ENCODE measurements at regions not wholly inside any gene's neighbourhood (a gene's known extent, or its start where the extent isn't known, plus 50 kb on each side); places are given as distances from the start of the nearest gene placed in this dataset.
"Not testable (repeated sequence)": the region's sequence is repeated elsewhere in the genome, so short reads cannot be mapped to it uniquely, and the experiment has no call there.

DNA sequence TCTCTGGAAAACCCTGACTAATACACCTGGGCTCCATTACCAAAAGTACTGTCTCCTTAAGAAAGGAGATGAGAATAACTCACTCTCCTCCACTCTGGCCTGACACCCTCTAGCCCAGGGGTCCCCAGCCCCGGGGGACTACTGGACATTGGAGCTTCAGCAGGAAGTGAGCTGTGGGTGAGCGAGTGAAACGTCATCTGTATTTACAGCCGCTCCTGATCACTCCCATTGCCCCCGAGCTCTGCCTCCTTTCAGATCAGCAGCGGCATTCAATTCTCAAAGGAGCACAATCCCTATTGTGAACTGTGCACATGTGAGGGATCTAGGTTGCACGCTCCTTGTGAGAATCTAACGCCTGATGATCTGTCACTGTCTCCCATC is 126.3 kb upstream of the TNRC6C start:
- no peak for DNase-seq

DNA sequence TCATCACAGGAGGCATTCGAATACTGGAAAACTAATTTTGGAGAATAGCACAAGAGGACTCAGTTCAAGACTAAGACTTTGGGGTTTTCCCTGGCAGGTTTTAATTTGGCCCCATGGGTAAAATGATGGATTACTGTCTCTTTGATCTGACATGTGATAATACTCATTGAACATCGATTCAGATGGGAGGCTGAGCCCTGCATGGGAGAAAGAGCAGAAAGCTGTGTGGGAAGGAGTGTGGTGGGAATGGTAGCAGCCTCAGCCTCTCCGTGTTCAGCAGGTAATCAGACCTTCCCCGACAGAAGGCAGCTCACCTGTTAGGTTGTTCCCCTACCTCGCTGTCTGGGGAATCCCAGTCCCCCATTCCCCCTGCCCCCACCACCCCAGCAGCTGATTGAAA is 124.7 kb upstream of the TNRC6C start:
- DNase-seq = no peak

DNA sequence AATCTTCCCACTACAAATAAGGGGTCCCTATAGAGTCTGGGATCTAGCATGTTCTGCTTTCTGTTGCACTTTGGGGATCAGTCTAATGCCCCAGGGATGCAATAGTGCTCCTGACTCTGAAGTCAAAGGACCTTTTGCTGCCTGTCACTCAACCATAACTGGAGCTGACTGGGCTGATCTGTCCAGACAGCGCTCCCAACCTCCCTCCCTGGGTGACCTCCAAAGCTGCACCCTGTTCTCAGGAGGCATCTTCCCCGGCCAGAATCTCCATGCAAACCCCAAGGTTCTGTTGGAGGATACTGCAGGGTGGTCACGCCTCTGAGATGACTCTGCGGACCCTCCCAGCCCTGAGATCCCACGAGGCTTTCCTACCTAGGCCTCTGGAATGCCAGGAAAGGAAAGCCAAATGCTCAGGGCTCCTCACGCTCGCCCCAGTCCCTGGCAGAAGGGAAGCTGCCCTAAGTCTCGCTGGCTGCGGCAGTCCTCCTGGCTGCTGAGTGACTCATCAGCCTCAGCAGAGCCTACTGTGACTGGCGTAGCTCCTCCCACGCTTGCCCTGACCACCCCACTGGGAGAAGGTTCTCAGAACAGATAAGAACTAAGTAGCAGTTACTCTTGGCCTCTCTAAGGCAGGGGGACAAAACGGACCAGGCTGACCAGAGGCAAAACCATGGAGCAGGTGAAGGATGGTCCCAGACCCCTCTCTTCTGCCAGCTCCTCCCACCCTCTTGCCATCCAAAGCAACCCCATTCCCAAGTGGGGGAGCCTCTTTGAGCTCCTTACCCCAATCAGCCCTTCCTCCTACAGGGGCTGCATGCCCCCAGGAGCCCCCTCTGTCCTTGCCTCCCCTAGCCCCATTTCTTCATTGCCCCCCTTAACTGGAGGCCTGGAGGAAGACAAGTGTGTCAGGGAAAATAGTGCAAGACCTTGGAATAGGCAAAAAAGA is 124.1 kb upstream of the TNRC6C start:
- DNase-seq = no peak

DNA sequence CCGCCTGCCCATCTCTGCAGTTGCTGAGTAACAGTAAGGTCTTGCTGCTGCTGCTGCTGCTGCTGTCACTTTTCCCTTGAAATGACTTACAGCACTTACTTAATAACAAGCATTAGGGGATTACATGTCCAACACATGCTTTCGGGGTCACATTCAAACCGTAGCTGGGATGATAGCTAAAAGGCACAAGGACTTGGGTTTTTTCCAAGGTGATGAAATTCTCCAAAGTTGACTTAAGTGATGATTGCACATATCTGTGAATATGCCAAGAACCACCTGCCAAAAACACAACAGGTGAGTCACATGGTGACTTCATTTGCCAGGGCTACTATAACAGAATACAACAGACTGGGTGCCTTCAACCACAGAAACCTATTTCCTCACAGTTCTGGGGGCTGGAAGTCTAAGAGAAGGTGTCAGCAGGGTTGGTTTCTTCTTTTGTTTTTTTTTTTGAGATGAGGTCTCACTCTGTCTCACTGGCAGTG is 121.9 kb upstream of the TNRC6C start:
- no peak for DNase-seq

DNA sequence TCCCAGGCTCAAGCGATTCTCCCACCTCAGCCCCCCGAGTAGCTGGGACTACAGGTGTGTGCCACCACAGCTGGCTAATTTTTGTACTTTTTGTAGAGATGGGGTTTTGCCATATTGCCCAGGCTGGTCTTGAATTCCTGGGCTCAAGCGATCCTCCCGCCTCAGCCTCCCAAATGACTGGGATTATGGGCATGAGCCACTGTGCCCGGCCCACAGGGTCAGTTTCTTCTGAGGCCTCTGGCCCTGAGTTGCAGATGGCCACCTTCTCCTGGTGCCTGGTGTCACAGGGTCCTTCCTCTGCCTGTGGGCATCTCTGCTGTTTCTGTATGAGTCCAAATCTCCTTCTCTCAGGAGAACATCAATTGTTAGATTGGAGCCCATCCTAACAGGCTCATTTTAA is 121.4 kb upstream of the TNRC6C start:
- not testable (repeated sequence) for DNase-seq

DNA sequence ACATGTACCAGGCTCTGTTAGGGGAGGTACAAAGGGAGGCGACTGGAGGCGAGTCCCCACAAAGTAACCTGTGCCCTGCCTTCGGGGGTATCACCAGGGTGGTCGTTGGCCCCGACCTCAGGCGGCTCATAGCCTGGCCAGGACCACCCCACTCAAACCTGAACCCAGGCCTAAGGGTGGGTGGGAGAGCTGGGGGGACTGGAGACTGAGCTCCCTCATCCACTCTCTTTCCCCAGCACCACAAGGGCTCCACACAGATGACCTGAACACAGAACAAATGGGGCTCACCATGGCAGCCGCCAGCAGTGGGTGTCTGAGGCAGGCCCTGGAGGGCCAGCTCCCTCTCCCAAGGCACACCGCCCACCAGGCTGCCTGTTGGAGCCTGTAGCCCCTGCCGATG is 120.6 kb upstream of the TNRC6C start:
- DNase-seq = no peak

DNA sequence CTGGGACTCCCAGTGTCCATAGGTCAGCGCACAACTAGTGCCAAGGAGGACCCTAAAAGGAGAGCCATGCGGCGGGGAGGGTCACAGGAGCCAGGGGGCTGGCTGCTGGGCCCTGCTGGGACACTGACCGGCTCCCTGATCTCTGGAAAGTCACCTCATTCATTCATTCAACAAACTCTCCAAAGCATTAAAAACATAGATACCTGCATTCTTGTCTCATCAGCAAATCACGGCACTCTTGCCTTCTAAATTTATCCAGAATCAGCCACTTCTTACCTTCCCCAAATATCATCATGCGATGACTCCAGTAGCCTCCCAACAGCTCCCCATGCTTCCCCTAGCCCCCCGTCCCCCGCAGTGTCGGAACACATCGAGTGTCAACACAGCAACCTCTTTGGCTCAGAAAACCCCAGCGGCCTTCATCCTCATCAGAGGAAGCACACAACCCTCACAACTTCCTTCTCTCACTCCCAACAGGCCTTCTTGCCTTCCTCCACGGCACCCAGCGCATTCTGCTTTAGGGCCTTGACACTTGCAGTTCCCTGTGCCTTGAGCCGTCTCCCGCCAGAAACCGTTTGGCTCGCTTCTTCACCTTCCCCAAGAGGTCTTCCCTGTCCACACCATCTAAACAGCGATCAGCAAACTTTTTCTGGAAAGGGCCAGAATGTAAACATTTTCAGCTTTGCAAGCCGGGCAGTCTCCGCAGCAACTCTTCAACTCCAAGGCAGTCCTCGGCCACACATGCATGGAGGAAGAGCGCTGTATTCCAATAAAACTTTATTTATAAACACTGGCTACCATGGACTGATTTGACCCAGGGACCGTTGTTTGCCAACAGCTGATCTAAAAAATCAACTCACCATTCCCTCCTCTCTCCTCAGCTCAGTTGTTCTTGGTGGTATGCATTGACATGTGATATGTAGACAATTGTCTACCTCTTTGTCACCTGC is 119.5 kb upstream of the TNRC6C start:
- DNase-seq = no peak

DNA sequence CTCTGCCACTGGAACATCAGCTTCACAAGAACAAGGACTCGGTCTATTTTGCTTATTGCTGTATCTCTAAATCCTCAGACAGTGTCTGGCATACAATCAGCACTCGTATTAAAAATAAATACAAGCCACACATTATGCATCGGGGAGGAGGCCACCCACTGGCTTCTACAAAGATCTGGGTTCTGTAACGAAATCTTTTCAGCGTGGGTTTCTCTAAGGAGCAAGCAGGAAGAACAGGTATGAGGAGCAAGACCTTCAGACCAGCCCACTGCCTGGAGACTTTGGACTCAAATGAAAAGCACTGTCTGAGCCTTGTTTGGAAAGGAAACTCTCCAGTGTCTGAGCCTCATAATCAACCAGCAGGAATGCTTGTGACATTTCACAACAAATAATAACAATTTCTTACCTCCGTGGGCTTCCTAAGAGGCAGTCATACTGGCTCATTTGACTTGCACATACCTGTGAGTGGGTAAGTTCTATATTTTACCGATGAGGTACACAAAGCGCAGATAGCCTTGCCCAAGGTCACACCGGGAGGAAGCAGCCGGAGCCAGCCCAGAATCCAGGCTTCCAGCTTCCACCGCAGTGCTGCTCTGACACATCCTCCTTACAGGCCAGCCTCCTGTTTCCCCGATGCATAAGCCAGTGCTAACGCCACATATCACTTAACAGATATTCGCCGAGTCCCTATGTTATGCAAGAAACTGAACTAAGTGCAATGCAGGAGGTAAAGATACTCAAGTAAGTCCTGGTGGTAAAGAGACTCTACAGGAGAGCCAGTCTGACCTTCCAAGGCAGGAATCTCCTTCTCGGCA is 118.6 kb upstream of the TNRC6C start:
- no peak for DNase-seq

DNA sequence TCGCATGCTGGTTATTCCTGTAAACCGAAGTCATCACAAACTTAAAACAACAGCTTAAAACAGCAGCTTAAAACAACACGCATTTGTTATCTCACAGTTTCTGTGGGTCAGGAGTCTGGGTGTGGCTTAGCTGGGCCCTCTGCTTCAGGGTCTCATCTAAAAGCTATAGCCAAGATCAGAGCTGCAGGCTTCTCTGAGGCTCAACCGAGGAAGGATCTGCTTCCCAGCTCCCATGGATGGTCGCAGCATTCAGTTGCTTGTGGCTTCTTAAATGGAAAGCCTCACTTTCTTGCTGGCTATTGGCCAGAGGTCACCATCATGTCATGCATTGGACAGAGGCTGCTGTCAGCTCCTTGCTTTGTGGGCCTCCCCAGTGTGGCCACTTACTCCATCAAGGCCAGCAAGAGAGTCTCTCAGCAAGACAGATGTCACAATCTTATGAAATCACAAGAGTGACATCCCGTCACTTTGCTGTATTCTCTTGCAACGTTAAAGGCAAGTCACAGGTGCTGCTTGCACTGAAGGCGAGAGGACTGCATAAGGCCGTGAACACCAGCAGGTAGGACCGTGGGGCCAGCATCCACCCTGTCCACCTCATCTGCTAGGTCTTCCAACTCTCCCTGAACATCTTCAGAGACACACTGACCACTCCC is 117.9 kb upstream of the TNRC6C start:
- no peak for DNase-seq

DNA sequence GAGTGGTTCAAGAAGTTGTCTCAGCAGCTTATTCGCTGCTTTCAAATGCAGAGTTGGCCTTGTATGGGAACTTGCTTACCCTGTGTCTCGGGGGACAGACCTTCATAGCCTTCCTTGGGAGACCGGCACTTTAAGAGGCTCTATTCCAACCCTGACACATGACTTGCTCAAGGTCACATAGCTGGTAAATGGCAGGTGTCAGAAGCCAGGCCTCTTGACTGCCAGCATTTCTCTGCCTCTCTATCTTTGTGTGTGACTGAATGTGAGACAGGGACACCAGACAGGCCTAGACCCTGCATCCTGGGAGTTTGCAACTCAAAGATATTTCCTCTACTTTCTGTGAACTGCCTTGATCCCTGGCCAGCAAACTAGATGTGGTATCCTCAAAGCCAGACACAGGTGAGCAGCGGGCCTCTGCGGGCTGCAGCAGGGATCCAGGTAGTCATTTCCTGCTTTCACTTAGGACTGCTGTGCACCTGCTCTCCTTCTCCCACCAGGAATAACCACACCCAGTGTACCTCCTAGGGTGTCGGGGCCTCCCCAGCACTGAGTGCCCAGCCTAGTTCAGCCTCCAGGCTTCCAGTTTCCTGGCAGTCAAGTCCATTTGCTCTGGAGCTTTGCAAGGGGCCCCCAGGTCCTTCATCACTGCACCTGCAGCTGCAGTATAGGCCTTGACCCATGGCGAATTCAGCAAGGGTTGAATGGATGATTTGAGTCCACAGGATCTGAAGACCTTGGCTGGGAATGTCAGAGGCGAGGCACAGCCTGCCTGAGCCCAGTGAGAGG is 116.6 kb upstream of the TNRC6C start:
- no peak for DNase-seq

DNA sequence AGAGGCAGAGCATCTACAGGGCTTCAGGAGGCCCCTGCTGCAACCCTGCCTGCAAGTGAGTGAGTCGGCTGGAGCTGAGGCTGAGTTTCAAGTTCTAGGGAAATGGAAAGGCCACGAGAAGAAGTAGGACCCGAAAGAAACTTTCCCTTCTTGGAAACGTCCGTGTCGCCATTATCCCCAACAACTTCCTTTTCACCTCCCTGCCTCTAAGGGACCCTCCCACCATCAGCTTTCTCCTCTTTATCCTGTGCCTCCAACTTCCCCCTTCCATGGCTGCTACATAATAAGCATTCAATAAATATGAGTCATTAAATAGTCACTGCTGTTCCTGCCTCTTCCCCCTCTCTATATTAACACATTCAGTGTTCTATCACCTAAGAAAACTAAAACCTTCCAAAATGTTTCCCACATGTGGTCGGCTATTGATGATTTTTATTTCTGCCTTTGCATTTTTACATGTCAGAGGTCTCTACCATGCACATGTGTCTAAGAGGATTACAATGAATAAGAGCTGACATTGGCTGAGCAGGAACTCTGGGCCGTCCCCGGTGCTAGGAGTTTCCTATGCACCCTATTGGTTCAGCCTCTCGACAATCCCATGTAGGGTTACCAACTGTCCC is 115.9 kb upstream of the TNRC6C start:
- no peak for DNase-seq

DNA sequence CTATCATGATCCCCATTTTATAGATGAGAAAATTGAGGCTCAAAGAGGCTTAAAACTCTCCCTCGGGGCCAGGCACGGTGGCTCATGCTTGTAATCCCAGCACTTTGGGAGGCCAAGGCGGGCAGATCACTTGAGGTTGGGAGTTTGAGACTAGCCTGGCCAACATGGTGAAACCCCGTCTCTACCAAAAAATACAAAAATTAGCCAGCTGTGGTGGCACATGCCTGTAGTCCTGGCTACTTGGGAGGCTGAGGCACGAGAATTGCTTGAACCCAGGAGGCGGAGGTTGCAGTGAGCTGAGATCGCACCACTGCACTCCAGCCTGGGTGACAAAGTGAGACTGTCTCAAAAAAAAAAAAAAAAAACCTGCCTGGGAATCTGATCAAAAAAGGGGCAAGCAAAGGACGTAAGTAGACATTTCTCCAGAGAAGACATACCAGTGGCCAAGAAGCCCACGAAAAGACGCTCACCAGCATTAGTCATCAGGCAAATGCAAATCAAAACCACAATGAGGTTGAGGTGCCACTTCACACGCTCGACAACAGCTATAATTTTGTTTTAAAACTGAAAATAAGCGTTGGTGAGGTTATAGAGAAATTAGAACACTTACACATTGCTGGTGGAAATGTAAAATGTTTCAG is 115.1 kb upstream of the TNRC6C start:
- not testable (repeated sequence) for DNase-seq

DNA sequence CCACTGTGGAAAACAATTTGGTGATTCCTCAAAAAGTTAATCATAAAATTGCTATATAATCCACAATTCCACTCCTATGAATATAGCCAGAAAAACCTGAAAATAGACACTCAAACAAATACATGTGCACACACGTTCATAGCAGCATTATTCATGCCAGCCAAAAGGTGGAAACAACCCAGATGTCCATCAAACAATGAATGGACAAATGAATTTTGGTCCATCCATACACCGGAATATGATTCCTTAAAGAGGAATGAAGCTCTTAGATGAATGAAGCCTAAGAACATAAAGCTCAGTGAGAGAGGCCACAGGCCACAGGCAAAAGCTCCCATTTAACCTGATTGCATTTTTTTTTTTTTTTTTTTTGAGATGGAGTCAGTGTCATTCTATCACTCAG is 114.6 kb upstream of the TNRC6C start:
- no peak for DNase-seq

DNA sequence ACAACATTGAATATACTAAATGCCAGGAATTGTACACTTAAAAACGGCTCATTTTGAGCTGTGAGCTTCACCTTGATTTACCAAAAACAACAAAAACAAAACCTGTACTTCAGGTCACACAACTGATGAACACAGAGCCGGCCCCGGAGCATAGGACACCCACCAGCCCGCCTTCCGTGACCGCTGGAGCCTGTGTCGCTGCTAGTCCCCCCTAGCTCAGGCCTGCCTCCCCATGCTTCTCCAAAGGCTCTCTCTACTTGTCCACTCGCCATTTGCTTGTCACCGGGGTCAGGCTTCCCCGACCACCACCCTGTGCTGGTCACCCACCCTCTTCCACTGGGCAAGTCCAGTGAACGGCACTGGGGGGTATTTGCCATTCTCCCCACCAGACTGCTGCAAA is 113.8 kb upstream of the TNRC6C start:
- DNase-seq = no peak

DNA sequence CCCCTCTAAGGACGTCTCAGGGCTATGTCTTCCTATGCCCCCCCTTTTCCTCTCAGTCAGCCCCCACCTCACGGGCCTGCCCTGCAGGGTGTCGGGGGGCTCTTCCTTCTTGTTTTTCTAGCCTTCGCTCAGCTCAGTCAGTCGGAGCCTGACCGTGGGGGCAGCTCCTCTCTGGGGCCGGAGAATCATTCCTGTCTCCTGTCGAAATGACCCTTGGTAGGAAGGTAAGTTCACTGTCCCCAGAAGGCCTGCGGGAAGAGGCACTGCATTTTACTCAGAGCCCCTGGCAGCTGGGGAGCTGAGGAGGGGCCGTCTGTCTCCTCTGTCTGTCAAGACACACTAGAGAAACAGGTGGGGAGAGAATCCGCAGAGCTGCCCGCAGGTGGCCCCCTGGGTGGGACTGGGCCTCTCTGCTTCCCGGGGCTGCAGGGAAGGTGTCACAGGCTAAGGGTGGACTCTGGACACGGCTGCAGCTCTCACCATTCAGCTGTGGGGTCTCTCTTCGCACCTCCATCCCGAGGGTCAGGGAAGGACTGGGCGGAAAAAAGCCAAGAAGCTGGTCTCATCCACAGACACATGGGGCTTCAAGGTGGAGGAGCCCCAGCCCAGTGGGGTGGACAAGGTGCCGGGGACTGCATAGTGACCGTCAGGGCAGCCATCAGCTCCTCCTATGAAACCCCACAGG is 112.8 kb upstream of the TNRC6C start:
- no peak for DNase-seq

DNA sequence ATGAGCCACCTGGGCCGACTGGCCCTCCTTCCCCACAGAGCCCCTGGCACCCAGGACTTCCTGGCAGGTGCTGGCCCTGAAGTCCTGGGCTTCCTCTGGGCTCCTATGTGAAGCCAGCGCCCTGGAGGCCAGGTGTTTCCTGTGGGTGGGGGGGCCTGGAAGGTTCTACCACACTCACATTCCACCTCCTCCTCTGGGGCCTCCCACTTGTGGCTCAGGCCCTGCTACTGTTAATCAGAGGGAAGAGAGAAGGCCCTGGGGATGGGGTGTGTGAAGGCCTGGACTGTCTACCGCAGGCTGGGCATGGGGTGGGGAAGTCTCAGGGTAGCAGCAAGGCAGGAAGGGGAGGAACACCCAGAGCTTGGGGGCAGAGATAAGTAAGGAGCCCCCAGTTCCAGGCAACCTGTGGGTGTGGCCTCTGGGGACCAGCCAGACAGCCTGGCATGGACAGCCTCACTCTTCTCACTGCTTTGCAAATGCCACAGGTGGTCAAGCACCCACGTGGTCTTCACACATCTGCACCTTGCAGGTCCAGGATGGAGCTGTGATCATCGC is 111.9 kb upstream of the TNRC6C start:
- DNase-seq = no peak

DNA sequence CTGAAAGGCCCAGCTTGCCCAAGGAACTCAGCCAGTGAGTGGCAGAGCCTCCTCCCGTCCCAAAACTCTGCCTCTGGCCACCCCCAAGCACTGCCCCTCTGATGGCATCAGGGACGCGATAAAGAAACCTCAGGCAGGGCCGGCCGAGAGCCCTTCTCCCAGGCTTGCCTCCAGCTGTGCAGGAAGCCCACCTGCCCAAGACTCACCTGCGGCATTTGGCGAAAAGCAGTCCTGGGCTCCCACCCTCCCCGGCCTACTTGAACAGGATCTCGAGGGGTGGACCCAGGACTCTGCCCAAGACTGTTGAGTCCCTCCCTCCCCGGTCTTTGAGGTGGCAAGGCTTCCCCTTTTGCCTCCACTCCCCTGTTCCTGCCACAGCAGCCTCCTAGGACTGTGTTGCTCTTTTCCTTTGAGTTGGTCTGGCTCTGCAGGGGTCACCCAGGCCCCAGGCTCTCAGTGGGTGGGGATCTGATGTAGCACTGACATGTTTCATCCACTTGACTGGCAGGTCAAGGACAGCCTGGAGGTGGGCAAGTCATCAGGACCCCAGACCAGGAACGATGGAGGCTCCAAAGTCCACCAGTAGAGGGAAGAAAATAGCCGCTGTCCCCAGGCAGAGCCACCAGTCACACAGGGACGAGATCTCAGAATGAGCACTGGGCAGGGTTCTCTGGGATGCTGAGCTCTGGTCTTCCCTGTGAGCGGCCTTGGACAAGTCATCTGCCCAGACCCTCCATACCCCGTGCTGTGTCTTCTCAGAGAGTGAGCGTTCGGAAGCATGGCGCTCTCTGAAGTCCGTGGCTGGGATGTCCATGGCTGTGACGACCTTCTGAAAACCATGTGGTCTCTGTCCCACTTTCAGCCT is 111.0 kb upstream of the TNRC6C start:
- DNase-seq = no peak

DNA sequence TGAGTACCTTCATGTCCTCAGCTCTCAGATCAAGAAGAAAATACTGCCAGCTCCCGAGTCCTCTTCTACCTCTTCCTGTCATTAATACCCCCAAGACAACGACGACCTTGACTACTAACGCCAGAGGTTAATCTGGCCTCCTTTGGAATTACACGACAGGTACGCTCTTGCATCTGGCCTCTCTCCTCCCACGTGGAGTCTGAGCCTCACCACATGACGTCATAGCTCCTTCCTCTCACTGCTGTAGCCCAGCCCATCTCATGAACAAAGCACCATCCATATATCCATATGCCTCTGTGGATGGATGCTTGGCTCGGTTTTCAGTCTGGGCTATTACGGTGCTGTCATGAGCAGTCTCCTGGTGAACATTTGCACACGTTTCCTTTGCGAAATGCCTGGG is 110.2 kb upstream of the TNRC6C start:
- DNase-seq = no peak
